ENCODE measurements at regions not wholly inside any gene's neighbourhood (a gene's known extent, or its start where the extent isn't known, plus 50 kb on each side); places are given as distances from the start of the nearest gene placed in this dataset.

- TF ChIP-seq POLR2AphosphoS5 (IDR thresholded peaks at IDR 0.05; ENCODE audit: low read depth) (no peak), CTCF (IDR thresholded peaks at IDR 0.05; ENCODE audit: insufficient read depth, low read length) (no peak)
Observed at GRCh38 chr1:182270731-182271130, 120.9 kb downstream of the GLUL start.
